ENCODE measurements at regions not wholly inside any gene's neighbourhood (a gene's known extent, or its start where the extent isn't known, plus 50 kb on each side); places are given as distances from the start of the nearest gene placed in this dataset.

DNA sequence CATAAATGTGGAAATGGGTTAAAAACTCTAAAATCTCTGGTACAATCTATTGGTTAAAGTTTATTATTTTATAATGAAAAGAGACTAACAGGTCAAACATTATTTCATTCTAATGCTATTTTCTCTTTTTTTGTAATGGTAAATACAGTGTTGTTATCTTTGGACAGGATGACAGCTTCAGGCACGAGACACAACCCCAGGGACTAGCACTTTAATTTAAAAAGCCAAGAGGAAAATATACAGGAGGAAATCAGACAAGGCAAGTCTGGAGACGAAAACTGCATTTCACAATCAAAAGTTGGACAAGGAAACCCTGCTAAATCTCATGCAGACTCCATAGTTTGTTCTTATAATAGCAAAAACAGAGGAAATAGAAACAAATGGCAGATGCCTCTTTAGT lies 589.1 kb upstream of the CDH8 start:
- Histone ChIP-seq H3K27ac (ENCODE audit: low read length) (no peak overlapping the region), H3K4me1 (ENCODE audit: insufficient read depth, low read length) (no peaks in the 10 kb centered on the region), H3K9ac (ENCODE audit: low read depth, low read length) (no peak overlapping the region), H3K4me3 (ENCODE audit: low read length) (no peak overlapping the region), H3K27me3 (ENCODE audit: insufficient read depth, low read length) (no peaks in the 10 kb centered on the region), H3K36me3 (ENCODE audit: insufficient read depth, low read depth, low read length) (no peaks in the 10 kb centered on the region), H3K9me3 (ENCODE audit: insufficient read depth, low read depth, low read length) (no peaks in the 10 kb centered on the region)

DNA sequence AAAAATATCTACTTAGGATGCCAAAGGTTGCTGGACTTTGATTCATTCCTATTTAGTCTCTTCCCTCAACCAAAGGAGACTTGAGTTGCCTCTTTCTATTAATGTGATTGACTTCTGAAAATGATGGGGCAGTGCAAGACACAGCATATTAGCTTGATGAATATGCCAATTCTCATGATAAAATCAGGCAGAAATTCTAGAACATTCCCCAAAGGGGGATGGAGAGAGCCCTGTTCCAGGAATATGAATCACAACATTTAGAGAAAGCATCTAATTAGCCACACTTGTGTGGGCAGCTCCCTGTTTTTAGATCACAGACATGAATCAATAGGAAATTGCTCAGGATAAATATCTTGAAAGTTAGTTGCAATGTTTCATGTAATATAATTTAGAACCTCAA lies 584.0 kb upstream of the CDH8 start:
- Histone ChIP-seq H3K9ac (ENCODE audit: low read depth, low read length) (no peak overlapping the region), H3K4me3 (ENCODE audit: low read length) (no peak overlapping the region), H3K4me1 (ENCODE audit: insufficient read depth, low read length) (no peaks in the 10 kb centered on the region), H3K27ac (ENCODE audit: low read length) (no peak overlapping the region), H3K36me3 (ENCODE audit: insufficient read depth, low read depth, low read length) (no peaks in the 10 kb centered on the region), H3K27me3 (ENCODE audit: insufficient read depth, low read length) (no peaks in the 10 kb centered on the region), H3K9me3 (ENCODE audit: insufficient read depth, low read depth, low read length) (no peaks in the 10 kb centered on the region)

DNA sequence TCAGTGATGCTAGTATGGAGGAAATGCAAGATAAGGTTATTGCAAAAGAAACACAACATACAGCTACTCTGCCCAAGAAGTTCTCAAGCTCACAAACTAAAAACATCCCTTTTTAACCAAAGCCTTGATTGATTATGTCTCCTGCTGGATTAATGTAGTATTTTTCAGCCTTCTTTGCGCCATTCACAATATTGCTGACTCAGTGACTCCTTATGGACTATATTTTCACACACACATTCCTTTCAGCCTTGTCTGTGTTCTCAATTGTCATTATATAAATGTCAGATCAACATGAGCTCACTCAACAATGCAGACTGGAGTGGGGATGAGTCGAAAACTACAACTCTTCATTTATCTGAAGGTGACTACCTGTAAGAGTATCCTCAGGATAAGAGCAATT lies 579.3 kb upstream of the CDH8 start:
- Histone ChIP-seq H3K27me3 (ENCODE audit: insufficient read depth, low read length) (no peaks in the 10 kb centered on the region), H3K9me3 (ENCODE audit: insufficient read depth, low read depth, low read length) (no peaks in the 10 kb centered on the region), H3K4me3 (ENCODE audit: low read length) (no peak overlapping the region), H3K4me1 (ENCODE audit: insufficient read depth, low read length) (no peaks in the 10 kb centered on the region), H3K9ac (ENCODE audit: low read depth, low read length) (no peak overlapping the region), H3K27ac (ENCODE audit: low read length) (no peak overlapping the region), H3K36me3 (ENCODE audit: insufficient read depth, low read depth, low read length) (no peaks in the 10 kb centered on the region)

DNA sequence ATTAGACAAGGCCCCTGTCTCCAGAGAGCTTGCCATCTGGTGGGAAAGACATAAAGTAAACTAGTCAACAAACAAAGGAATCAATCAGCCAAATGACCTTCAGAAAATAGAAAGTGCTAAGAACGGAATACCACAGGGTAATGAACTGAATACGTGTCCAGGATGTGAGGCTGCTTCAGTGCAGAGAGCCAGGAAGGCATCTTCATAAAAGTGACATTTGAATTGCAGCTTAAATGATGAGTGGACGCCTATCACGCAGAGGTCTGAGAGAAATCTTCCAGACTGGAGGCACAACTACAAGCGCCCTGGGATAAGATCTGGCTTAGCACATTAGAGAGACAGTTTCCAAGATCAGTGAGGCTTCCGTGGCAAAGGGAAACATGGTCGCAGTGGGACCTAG lies 574.1 kb upstream of the CDH8 start:
- H3K9me3 ChIP-seq (ENCODE audit: insufficient read depth, low read depth, low read length) = no peaks in the 10 kb centered on the region
- no peak overlapping the region for H3K4me3 ChIP-seq (ENCODE audit: low read length)
- no peaks in the 10 kb centered on the region for H3K27me3 ChIP-seq (ENCODE audit: insufficient read depth, low read length)
- no peaks in the 10 kb centered on the region for H3K36me3 ChIP-seq (ENCODE audit: insufficient read depth, low read depth, low read length)
- no peak overlapping the region for H3K9ac ChIP-seq (ENCODE audit: low read depth, low read length)
- no peaks in the 10 kb centered on the region for H3K4me1 ChIP-seq (ENCODE audit: insufficient read depth, low read length)
- no peak overlapping the region for H3K27ac ChIP-seq (ENCODE audit: low read length)

DNA sequence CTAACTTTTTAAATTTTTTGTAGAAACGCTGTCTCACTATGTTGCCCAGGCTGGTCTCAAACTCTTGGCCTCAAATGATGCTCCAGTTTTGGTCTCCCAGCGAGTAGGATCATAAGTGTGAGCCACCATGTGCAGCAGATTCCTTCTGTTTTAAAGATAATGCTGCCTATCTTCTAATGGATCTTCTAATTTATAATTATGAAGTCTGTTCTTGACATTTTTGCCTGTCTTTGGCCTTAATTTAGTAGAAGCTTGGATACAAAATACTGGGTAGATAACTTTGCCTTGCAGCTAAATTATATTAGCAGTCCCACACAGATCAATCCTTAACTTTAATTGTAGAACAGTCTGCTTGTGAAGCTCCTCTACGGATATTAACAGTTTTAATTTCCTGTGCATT lies 566.6 kb upstream of the CDH8 start:
- H3K4me3 ChIP-seq (ENCODE audit: low read length) = no peak overlapping the region
- no peak overlapping the region for H3K27ac ChIP-seq (ENCODE audit: low read length)
- no peak overlapping the region for H3K9ac ChIP-seq (ENCODE audit: low read depth, low read length)
- no peaks in the 10 kb centered on the region for H3K4me1 ChIP-seq (ENCODE audit: insufficient read depth, low read length)
- no peaks in the 10 kb centered on the region for H3K27me3 ChIP-seq (ENCODE audit: insufficient read depth, low read length)
- no peaks in the 10 kb centered on the region for H3K36me3 ChIP-seq (ENCODE audit: insufficient read depth, low read depth, low read length)
- H3K9me3 ChIP-seq (ENCODE audit: insufficient read depth, low read depth, low read length) = no peaks in the 10 kb centered on the region

DNA sequence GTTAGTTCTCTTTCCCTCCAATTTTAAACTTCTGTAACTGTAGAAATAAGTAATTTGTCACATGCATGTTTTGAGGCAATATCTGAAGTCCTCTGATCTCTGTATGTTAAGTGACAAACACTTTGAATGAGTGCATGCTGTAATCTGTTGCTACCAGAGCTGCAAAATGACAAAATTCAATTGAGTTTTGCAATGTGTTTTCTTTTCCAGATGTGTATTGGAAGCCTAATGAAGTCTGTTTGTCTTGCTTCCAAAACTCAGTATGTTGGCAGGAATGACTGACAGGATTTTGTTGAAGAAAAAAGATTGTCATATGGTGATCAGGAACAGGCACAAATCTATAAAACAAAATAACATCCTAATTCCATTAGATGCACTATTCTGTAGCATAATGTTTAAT lies 561.6 kb upstream of the CDH8 start:
- no peaks in the 10 kb centered on the region for H3K36me3 ChIP-seq (ENCODE audit: insufficient read depth, low read depth, low read length)
- H3K4me3 ChIP-seq (ENCODE audit: low read length) = no peak overlapping the region
- H3K9ac ChIP-seq (ENCODE audit: low read depth, low read length) = no peak overlapping the region
- no peaks in the 10 kb centered on the region for H3K27me3 ChIP-seq (ENCODE audit: insufficient read depth, low read length)
- H3K4me1 ChIP-seq (ENCODE audit: insufficient read depth, low read length) = no peaks in the 10 kb centered on the region
- H3K9me3 ChIP-seq (ENCODE audit: insufficient read depth, low read depth, low read length) = no peaks in the 10 kb centered on the region
- no peak overlapping the region for H3K27ac ChIP-seq (ENCODE audit: low read length)

DNA sequence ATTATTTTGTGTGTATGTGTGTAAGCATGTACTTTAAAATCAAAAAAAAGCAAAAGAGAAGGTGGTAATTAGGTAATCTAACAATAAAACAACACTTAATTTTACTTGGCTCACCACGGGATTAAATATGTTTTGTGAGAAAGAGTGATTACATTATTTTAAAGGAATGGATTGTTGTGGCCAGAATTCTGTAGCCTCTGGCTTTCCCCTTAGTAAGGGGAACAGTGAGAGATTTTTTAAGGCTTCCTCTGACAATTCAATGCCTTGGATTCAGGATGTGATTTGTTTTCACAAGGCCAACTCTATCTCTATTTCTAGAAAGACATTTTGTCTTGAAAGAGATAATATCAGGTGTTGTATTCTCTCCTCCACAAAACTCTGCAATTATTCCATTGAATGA lies 560.3 kb upstream of the CDH8 start:
- Histone ChIP-seq H3K27me3 (ENCODE audit: insufficient read depth, low read length) (no peaks in the 10 kb centered on the region), H3K9me3 (ENCODE audit: insufficient read depth, low read depth, low read length) (no peaks in the 10 kb centered on the region), H3K9ac (ENCODE audit: low read depth, low read length) (no peak overlapping the region), H3K4me3 (ENCODE audit: low read length) (no peak overlapping the region), H3K4me1 (ENCODE audit: insufficient read depth, low read length) (no peaks in the 10 kb centered on the region), H3K27ac (ENCODE audit: low read length) (no peak overlapping the region), H3K36me3 (ENCODE audit: insufficient read depth, low read depth, low read length) (no peaks in the 10 kb centered on the region)

DNA sequence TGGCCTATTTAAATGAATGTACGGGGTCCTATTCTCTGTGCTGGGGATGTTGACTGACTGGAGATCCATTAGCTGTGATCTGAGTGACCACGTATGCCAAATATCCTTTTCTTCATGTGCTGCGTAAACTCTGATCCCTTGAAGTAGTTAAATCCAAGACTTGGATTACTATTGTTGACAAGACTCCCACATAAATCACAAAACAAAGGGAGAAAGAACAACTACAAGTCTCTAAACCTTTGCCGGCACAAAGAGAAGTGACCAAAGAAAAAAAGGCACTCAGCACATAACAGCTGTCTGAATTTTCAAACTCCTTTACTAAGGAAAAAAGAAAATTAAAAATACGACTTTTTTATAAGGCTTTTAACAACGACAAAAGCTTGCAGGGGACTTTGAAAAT lies 559.9 kb upstream of the CDH8 start:
- H3K36me3 ChIP-seq (ENCODE audit: insufficient read depth, low read depth, low read length) = no peaks in the 10 kb centered on the region
- H3K9me3 ChIP-seq (ENCODE audit: insufficient read depth, low read depth, low read length) = no peaks in the 10 kb centered on the region
- no peak overlapping the region for H3K27ac ChIP-seq (ENCODE audit: low read length)
- no peak overlapping the region for H3K9ac ChIP-seq (ENCODE audit: low read depth, low read length)
- H3K4me3 ChIP-seq (ENCODE audit: low read length) = no peak overlapping the region
- H3K4me1 ChIP-seq (ENCODE audit: insufficient read depth, low read length) = no peaks in the 10 kb centered on the region
- H3K27me3 ChIP-seq (ENCODE audit: insufficient read depth, low read length) = no peaks in the 10 kb centered on the region

DNA sequence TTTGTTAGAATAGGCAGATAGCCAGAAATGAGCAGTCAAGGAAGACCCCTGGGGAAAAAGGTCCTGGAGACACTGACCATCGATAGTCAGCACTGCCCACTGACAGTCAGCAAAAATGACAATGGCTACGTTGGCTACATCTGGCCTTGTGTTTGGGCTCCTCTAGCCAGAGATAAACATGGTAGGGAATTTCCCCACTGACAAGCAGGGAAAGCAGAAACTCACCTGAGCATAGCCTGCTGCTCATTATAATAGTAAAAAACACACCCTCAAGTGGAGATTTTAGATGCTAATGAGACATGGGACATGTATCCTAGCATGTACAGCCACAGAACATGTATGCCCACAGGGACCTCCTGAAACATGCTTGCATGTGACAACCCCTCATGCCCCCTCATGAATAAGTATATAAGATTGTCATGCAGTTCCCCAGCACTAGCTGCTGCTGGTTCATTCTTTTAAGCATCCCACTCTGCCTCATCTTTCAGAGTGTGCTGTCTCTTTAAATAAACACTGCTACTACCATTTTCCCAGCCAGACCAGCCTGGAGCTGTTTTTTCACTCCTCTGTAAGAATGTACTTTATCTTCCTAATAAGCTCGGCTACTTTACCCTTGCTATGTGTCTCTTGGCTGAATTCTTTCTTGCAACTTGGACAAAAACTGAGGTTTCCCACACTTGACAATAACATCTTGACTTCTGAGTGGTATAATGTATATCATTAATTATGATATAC lies 550.1 kb upstream of the CDH8 start:
- no peak overlapping the region for H3K9ac ChIP-seq (ENCODE audit: low read depth, low read length)
- H3K4me1 ChIP-seq (ENCODE audit: insufficient read depth, low read length) = 0 out of 2 replicates have a peak, but pooled peaks cover 2% of the 10 kb centered on the region
- H3K4me3 ChIP-seq (ENCODE audit: low read length) = no peak overlapping the region
- H3K36me3 ChIP-seq (ENCODE audit: insufficient read depth, low read depth, low read length) = no peaks in the 10 kb centered on the region
- peaks cover 13% of the 10 kb centered on the region for H3K9me3 ChIP-seq (ENCODE audit: insufficient read depth, low read depth, low read length)
- no peaks in the 10 kb centered on the region for H3K27me3 ChIP-seq (ENCODE audit: insufficient read depth, low read length)
- no peak overlapping the region for H3K27ac ChIP-seq (ENCODE audit: low read length)

DNA sequence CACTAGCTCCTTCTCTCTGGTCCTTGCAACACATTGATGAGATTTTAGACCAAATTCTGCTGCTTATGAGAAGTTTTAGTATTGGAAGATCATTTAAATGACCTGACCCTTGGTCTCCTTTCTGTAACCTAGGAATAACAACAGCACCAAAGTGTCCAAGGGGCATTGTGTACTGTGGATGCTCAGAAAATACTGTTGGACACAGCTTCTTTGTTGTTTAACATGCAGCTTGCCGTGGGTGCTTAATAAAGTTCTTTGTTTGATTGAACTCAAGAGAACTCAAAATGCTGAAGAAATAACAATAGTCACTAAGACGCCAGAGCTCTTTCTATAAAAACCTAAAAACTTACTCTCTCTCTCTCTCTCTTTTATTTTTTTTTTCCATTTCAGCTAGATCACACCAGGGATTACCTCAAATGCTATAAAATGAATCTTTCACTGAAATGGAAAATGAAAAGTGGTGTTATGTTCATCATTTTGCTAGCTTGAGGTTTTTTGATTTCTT lies 548.9 kb upstream of the CDH8 start:
- Histone ChIP-seq H3K36me3 (ENCODE audit: insufficient read depth, low read depth, low read length) (no peaks in the 10 kb centered on the region), H3K4me1 (ENCODE audit: insufficient read depth, low read length) (0 out of 2 replicates have a peak, but pooled peaks cover 2% of the 10 kb centered on the region), H3K4me3 (ENCODE audit: low read length) (no peak overlapping the region), H3K27ac (ENCODE audit: low read length) (no peak overlapping the region), H3K27me3 (ENCODE audit: insufficient read depth, low read length) (no peaks in the 10 kb centered on the region), H3K9ac (ENCODE audit: low read depth, low read length) (no peak overlapping the region), H3K9me3 (ENCODE audit: insufficient read depth, low read depth, low read length) (peaks cover 13% of the 10 kb centered on the region)

DNA sequence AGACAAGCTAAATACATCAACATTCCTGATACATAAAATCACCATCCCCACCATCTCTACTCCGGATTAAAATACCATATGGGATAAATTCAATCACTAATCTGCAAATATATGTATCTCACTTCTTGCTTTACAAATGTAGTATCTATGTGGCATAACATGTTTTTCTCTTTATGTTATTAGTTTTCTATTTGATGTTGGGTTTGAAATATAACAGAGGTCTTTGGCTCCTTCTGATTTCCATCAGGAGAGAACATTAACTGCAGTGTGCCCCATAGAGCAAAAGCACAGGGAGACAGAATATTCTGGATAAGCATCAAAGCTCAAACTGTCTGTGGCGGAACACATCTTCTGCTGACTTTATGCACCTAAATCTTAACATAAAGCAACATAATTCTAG lies 547.2 kb upstream of the CDH8 start:
- no peak overlapping the region for H3K9ac ChIP-seq (ENCODE audit: low read depth, low read length)
- H3K4me3 ChIP-seq (ENCODE audit: low read length) = no peak overlapping the region
- H3K9me3 ChIP-seq (ENCODE audit: insufficient read depth, low read depth, low read length) = peaks cover 13% of the 10 kb centered on the region
- H3K4me1 ChIP-seq (ENCODE audit: insufficient read depth, low read length) = 0 out of 2 replicates have a peak, but pooled peaks cover 2% of the 10 kb centered on the region
- H3K36me3 ChIP-seq (ENCODE audit: insufficient read depth, low read depth, low read length) = no peaks in the 10 kb centered on the region
- no peak overlapping the region for H3K27ac ChIP-seq (ENCODE audit: low read length)
- H3K27me3 ChIP-seq (ENCODE audit: insufficient read depth, low read length) = no peaks in the 10 kb centered on the region

DNA sequence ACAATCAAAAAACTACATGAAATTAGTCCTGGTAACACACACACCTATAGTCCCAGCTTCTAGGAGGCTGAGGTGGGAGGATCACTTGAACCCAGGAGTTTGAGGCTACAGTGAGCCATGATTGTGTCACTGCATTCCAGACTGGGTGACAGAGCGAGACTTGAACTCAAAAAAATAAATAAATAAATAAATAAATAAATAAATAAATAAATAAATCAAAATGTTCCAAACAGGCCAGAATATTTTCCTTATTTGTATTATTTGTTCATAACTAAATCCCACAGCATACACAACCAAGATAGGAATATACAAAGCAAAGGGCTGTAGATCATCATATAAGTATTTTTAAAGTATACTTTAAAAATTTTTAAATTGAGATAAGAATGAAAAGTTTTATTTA lies 537.2 kb upstream of the CDH8 start:
- no peak overlapping the region for H3K4me3 ChIP-seq (ENCODE audit: low read length)
- no peak overlapping the region for H3K9ac ChIP-seq (ENCODE audit: low read depth, low read length)
- H3K9me3 ChIP-seq (ENCODE audit: insufficient read depth, low read depth, low read length) = no peaks in the 10 kb centered on the region
- H3K36me3 ChIP-seq (ENCODE audit: insufficient read depth, low read depth, low read length) = no peaks in the 10 kb centered on the region
- no peaks in the 10 kb centered on the region for H3K4me1 ChIP-seq (ENCODE audit: insufficient read depth, low read length)
- H3K27me3 ChIP-seq (ENCODE audit: insufficient read depth, low read length) = no peaks in the 10 kb centered on the region
- H3K27ac ChIP-seq (ENCODE audit: low read length) = no peak overlapping the region

Measured in iPS-20b (cell line).